Activated CD4-positive, CD25-positive, alpha-beta regulatory T cell (primary cell): ENCODE measurements at regions not wholly inside any gene's neighbourhood (a gene's known extent, or its start where the extent isn't known, plus 50 kb on each side); places are given as distances from the start of the nearest gene placed in this dataset.
"Not testable (repeated sequence)": the region's sequence is repeated elsewhere in the genome, so short reads cannot be mapped to it uniquely, and the experiment has no call there.

Experiments
- DNase-seq, 4 experiments: peaks; one replicate each; lab custom pipeline; 2025; lab: John Stamatoyannopoulos, UW

GRCh38 chr17:77821114-77821513 is 137.4 kb upstream of the TNRC6C start:
- no peak for DNase-seq

- no peak for DNase-seq
These were observed 136.0 kb upstream of the TNRC6C start for GRCh38 chr17:77822302-77823030.

- no peak for DNase-seq
These were observed 134.3 kb upstream of the TNRC6C start for GRCh38 chr17:77824102-77824779.

- no peak for DNase-seq
These were observed 133.7 kb upstream of the TNRC6C start for GRCh38 chr17:77824780-77825280.

- no peak for DNase-seq
These were observed 132.9 kb upstream of the TNRC6C start for GRCh38 chr17:77825621-77826020.

GRCh38 chr17:77826132-77826873 is 132.2 kb upstream of the TNRC6C start:
- DNase-seq: no peak

- DNase-seq: no peak
These were observed 131.5 kb upstream of the TNRC6C start for GRCh38 chr17:77827039-77827438.

GRCh38 chr17:77827511-77827910 is 131.0 kb upstream of the TNRC6C start:
- no peak for DNase-seq

- no peak for DNase-seq
These were observed 129.6 kb upstream of the TNRC6C start for GRCh38 chr17:77828749-77829539.

GRCh38 chr17:77829843-77830799 is 128.4 kb upstream of the TNRC6C start:
- no peak for DNase-seq

- DNase-seq: no peak
These were observed 127.6 kb upstream of the TNRC6C start for GRCh38 chr17:77830816-77831473.

- DNase-seq: no peak
These were observed 126.9 kb upstream of the TNRC6C start for GRCh38 chr17:77831474-77832179.

- DNase-seq: no peak
These were observed 126.3 kb upstream of the TNRC6C start for GRCh38 chr17:77832180-77832560.

- DNase-seq: no peak
These were observed 124.7 kb upstream of the TNRC6C start for GRCh38 chr17:77833769-77834168.

- DNase-seq: peak in 3 of 4 experiments; percentile 13 to 33 (median 31)
These were observed 124.1 kb upstream of the TNRC6C start for GRCh38 chr17:77834170-77835115.

- no peak for DNase-seq
These were observed 121.9 kb upstream of the TNRC6C start for GRCh38 chr17:77836557-77837041.

- DNase-seq: not testable (repeated sequence)
These were observed 121.4 kb upstream of the TNRC6C start for GRCh38 chr17:77837072-77837471.

GRCh38 chr17:77837917-77838316 is 120.6 kb upstream of the TNRC6C start:
- no peak for DNase-seq
